DMS79 treated with DMSO at 0.1 percent for 48 hours (cell line): ENCODE measurements at regions not wholly inside any gene's neighbourhood (a gene's known extent, or its start where the extent isn't known, plus 50 kb on each side); places are given as distances from the start of the nearest gene placed in this dataset.
A peak's percentile ranks its signal among the peaks of the same experiment; 100 is the strongest.

ENCODE experiments used
- DNase-seq: peaks from one replicate; lab custom pipeline; 2025; lab: John Stamatoyannopoulos, UW

DNA sequence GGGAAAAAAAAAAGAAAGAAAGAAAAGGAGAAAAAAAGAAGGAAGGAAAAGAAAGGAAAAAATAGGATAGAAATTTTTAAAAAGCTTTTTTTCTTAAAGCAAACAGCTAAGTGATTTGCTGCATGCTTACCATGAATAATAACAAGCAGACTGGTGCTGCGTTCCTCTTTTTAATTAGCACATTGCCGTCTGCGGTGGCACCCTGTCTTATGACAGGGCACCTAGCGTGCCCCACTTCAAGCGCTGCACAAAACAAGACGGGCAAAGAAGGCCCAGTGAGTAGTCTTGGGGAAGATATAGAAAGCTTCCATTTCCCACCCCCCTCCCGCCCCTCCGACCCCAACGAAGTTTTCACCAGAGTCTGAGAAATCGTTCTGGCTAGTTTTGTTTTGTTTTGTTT, 513.9 kb downstream of the ZNF608 start:
- no peak for DNase-seq

DNA sequence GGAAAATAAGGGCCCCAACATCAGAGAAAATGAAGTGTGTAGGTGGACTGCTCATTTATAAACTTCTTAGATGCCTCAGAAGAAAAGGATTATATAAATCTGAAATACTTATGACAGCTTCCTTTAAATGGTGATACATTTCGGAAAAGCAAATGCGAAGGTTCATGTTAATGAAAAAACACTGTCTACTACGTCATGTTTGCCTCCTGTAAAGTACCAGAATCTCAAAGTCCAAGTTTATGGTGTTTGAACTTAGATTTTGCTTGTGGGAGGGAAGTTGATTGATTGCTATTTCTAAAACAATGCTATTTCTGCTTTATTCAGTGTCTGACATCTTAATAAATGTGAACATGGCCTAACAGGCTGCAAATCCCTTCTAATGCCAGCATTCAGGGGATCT, 514.6 kb downstream of the ZNF608 start:
- no peak for DNase-seq

DNA sequence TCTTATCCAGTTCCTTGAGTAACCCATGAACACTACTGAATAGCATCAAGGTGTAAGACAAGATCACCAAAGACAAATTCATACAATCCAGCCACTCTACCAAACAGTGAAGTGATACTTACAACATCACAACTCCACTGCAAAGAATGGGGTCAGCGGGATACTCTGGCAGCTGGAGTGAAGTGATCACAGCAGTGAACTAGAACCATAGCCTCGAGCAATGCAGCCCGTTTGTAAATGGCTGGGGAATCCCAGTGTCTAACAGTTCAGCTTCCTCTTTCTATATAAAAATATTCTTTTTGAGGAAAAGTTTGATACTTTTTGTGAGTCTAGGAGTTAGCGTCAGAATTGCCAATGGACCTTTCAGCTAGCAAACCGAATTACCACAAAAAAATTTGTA, 515.2 kb downstream of the ZNF608 start:
- no peak for DNase-seq

DNA sequence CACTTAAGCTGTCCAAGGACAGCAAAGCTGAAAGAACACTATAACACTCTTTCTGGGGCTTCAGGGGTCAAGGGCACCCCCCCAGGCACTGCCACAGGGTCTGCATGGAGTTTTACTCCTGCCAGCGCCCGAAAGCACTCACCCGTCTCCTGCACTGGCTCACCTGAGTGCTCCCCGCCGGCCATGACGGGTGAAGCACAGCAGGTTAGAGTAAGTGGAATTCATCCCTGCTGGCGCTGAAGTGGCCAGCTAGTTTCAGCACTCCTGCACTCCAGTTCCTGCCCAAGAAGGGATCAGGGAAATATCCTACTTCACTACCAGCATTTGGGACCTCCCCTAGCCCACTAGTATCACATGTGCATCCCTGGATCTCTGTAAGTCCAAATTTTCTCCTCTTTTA, 516.0 kb downstream of the ZNF608 start:
- DNase-seq = no peak

DNA sequence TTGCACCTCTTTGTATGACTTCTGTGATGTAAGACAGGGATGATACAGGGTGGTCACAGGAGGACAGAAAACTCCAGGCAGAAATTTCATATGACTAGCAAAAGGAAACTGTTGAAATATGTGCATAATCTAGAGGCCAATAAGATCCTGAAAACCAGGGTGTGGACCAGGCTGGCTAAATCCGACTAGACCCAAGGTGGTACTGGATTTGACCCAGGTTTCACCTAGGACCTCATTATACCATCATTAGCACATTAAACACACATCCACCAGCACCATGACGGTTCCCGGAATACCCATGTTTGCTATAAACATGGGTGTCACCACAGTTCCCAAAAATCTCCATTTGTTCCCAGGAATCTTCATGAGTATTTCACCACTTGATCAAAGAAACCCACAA, 517.1 kb downstream of the ZNF608 start:
- no peak for DNase-seq

DNA sequence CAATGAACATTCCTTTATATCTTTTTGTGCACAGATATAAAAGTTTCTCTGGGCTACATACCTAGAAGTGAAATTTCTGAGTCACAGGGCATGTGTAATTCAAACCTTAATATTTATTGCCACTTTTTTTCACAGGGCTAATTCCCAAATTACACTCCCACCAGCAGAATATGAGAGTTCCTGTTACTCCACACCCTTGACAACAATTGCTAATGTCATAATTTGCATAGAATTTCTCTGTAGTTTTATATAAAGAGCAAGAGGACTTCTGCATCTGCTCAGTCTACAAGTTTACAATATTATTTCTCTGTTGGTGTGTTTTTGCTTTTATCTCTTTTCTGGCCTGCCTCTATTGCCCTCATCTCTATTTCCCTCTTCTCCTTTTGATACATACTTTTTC, 518.5 kb downstream of the ZNF608 start:
- no peak for DNase-seq

DNA sequence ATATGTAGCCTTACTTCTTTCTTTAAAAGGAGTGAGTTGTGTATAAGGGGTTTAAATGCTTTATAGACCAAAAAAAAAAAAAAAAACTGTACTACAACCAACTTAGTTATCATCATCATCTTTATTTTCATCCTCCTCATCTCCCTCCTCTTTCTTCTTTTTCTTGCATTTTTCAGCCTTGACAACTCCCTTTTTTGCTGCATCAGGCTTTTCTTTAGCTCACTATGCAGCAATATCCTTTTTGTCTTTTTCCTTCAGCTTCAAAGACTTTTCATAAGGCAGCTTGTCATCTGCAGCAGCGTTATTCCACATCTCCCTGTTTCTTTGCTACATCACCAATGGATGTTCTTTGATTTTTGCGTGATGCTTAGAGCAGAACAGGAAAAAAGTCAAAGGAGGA, 526.0 kb downstream of the ZNF608 start:
- DNase-seq = no peak

DNA sequence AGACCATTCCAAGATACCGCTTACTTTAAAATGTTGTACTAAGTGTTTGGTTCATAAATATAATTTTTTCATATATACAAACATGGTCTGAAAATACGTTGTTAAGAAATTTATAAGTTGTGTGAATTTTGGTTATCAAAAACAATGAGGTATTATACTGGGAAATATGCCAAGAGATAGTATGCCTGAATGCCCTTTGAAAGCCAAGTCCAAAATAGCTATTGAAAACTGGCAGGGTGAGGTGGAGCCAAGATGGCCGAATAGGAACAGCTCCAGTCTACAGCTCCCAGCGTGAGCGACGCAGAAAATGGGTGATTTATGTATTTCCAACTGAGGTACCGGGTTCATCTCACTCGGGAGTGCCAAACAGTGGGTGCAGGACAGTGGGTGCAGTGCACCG, 533.5 kb downstream of the ZNF608 start:
- DNase-seq = peak; percentile 70

DNA sequence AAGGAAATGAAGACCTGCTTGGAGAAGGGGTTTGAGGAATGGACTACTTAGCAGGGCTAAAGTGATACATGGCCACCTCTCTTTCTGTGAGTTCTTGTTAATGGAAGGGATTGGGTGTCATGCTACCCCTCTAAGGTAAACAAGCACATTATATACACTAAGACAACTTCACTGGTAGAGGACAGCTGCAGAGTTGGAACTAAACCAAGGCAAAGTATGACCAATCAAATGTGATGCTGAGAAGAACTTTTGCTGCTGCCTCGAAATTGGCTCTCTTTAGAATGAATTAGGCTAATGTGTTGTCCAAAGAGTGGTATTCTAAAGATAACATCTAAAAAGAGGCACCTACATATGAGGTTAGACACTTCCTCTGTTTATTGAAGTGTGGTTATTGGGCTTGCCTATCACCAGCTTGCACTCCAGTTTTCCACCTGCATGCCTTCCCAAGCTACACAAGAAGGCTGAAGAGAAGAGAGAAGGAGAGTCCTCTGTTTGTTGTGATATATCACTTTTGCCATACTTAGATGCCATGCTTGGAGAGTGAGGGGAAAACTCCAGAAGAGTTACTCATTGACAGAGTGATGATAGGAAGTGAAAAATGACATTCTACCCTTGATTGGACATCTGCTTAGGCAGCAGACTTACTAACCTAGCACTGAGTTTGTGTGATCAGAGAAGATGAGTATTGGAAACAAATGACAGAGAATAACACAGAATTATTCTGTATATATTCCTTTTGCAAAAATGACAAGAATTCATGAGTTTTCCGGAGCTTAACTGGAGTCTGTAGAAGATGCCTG, 536.1 kb downstream of the ZNF608 start:
- DNase-seq = no peak

DNA sequence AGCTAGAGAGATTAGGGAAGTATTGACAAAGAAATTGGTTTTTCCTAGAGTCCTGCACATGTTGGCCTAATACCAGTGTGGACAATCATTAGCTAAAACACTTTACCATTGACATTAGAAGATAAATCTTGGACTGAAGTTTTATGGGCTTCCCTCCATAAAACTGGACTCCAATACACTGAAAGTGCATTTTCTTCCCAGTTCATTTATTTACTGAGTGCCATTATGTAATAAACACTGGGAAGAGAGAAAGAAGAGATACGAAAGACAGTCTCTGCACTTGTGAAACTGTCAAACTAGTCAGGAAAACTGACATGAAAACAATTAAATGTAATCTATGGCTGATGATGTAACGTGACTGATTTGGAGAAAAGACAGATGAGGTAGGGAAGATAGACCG, 539.3 kb downstream of the ZNF608 start:
- DNase-seq = peak; percentile 7

DNA sequence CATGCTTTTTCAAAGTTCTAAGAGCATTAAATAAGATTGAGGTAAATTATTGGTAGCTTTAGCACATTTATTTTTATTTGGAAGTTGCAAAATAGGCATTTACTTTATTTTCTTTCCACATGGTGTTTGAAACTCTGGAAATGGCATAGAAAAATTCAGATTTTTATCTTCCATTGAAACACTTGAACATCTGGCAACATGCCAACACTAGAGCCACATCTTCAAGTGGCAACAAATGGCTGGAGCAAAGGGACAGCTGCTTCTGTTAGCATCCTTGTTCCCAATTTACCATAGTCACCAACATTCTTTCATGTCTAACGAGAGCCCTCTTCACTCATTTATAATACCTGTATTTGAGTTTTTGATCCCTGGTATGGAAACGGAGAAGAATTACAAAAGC, 539.9 kb downstream of the ZNF608 start:
- DNase-seq = peak; percentile 19

DNA sequence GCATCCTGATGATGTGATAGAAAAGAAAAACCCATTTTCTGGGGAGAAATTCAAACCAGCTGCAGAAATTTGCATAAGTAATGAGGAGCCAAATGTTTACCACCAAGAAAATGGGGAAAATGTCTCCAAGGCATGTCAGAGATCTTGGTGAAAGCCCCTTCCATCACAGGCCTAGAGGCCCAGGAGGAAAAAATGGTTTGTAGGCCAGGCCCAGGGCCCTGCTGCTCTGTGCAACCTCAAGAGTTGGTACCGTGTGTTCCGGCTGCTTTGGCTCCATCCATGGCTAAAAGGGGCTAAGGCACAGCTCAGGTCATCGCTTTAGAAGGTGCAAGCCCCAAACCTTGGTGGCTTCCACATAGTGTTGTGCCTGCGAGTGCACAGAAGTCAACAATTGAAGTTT, 543.1 kb downstream of the ZNF608 start:
- DNase-seq = no peak

DNA sequence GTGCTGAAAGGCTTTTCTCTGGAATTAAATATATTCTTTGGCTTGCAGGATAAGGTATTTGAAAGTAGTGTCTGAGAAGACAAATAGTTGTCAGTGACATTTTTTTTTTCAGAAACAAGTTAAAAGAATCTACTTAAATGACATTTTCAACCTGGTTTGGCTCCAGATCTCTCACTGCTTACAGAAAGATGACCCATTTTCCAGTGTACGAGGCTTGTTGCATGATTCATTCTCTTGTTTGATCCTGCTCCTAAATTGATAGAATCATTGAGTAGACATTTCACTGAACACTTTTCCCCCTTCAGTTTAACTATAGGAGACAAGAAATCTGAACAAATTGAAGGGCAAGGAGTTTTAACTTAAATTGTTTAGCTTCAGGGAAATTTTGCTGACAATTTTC, 546.1 kb downstream of the ZNF608 start:
- DNase-seq = no peak

DNA sequence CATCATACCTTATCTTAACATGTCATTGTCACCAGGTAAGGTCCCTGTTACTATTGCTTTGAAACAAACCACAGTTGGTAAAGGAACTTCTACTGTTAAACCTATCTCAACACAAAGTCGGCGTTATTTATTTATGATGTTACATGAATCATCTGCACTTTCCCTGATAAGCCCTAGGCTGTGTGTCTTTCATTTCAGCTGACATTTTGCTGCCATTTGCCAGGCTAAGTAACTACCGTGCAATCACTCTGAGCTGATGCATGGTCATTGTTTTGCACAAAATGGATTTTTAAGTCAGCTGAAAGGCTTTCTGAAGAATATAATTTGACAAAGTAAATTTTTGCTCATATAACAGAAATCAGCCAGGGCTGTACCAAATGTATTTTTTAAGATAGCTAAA, 546.5 kb downstream of the ZNF608 start:
- no peak for DNase-seq

DNA sequence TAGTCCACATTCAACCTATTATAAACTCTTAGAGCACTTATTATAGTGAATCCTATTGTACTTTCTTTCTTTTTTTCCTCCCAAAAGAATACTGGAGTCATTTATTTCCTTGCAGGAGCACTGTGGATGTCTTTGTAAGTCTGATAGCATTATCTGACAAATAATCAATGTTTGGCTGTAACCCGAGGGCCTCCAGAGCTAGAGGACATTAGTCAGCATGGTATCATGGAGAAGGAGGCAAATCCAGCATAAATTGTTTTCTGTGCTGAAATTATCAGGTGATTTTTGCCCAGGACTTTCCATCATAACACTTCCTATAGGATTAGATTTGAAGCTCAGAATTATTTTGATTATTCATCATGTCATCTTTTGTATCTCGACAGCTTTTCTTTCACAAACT, 551.0 kb downstream of the ZNF608 start:
- no peak for DNase-seq

DNA sequence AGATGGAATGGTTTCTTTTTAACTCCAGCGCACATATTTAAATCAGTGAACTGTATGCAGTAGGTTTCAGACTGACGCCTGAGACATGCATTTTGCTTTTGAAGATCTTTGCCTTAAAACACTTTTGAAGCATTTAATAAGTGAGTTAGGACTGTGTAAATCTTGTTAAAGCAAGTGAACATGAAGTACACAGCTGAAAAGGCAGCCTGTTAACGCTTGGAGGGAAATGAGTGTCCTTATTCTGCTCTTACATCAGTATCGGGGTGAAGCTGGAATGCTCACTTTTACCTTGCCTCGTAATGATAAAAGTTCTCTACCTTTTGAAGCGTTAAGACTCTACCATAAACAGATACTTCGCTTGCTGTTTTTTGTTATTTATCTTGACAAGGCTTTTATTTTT, 552.2 kb downstream of the ZNF608 start:
- DNase-seq = peak; percentile 42

DNA sequence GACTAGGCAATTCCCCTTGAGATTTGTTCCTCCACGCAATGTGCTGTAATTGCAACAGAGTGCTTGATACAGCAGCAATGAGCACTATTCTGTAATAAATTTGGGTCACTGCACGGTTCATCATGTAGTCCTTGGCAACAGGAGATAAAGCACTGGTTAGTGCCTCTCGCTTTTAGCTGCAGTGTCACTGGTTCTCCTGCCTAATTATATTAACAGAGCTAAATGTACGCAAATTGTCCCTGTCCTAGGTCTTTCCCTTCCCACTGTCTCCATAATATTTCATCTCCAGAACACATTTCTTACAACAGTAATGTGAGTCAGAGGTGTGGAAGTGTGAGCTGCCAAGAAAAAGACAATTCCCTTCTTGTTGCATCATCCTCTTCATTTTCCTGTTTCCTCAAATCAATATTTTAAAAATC, 553.1 kb downstream of the ZNF608 start:
- no peak for DNase-seq

DNA sequence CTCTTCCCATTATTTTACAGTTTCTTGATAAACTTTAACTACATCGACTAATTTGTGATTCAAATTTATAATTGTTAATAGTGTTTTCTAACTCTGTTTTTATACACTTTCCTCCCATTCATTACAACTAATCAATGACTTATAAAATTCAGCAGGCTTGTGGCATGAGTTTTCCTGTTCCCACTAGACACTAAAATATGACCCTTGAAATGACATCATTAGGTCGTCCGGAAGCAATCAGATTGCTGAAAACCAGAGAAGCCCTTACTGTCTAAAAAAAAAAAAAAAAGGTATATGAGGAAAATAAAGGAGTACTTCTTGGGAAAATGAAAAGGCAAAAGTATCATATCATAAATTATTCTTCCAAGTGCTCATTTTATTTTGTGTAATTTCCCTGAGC, 553.7 kb downstream of the ZNF608 start:
- no peak for DNase-seq

DNA sequence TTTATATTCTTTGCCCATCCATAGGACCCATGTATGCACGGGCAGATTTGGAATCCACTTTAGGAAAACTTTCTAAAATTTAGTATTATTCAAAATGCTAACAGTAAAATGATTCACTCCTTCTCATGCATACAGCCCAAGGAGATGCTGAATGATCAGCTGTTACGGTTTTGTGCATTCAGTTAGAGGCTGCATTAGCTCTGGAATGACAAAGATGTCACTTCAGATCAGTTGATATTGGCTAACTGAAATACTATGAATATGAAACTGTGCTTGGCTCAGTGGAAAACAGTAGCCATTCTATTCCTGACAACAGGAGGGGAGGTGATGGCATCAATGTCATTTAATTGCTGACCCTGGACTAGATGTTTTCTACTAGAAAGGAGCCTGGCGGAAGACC, 560.7 kb downstream of the ZNF608 start:
- DNase-seq = no peak

DNA sequence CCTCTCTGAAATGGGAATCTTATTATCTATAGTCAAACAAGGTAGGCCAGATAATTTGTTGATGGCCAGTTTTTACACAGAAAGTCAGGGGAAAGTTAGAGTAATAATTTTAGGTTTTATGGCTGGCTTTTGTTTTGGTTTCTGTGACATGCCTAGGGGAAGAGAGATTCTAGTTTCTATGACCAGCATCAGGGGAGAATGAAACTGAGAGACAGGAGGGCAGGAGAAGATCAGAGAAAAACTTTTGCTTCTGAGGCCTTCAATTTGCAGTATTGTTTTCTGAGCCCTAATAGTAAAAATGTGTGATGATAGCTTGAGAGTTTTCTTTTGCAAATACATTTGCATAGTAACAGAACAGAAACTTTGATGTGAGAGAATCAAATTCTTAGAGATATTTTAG, 564.3 kb downstream of the ZNF608 start:
- DNase-seq = no peak

DNA sequence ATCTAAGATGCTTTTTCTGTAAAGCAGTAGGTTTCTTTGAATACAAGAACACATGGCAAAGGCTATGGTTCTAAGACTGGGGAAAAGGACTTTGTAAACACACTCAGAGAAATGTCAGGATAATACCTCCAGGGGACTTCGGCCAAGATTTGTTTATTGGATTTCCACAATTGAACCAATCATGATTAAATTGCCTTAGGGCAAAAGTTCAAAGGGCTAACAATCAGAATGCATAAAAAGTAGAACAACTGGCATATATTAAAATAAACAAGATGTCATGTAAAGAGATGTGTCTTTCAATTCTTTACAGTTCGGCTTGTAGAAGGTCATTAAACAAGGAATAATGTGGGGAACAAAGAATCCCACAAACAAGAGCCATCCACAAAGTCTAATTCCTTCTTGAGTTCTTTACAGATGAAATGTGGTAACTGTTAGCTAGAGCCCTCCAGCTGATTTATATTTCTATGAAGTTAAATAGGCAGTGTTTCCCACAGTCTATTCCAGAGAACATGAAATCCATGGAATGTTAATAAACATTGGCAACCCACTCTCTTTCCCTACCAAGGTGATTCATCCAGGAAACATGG, 565.5 kb downstream of the ZNF608 start:
- no peak for DNase-seq

DNA sequence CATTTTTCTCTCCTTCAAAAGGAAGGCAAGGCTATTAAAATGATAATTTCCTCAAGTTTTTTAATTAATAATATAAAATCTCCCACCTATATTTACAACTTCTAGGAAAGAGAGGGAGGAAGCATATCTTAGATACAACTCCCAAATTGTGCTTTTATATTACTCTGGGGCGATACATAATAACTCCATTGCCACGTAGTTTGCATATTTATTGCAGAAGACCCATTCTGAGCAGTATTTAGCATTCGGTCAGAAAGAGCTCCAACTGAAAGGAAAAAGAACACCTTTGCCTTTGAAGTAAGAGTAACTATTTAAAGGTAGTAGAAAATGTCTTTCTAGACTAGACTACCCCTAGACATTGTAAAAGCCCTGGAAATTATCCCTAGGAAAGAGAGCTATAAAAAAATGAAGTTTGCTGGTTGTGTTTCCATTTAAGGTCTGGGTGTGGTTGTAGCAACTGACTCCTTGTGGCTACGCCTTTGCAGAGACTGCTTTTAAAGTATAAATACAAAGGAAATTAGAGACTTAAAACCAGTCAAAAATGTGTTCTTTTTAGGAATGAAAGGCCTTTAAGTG, 566.1 kb downstream of the ZNF608 start:
- no peak for DNase-seq

DNA sequence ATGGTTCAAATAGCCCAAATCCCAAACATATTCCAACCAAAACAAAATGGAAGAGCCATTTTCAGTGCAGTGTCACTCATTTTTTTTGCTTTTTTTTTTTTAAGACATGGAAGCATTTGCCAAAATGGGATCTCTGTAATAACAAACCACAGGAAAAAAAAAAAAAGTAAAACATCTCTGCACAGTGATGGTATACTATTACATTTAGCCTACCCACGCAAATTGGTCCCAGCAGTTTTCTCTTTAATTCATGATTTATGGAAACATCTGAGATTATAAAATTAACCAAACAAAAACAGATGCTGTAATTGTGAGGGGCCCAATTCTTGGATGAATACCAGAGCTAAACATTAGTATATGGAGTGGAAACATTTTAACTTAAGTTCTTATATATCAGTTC, 566.6 kb downstream of the ZNF608 start:
- DNase-seq = no peak

DNA sequence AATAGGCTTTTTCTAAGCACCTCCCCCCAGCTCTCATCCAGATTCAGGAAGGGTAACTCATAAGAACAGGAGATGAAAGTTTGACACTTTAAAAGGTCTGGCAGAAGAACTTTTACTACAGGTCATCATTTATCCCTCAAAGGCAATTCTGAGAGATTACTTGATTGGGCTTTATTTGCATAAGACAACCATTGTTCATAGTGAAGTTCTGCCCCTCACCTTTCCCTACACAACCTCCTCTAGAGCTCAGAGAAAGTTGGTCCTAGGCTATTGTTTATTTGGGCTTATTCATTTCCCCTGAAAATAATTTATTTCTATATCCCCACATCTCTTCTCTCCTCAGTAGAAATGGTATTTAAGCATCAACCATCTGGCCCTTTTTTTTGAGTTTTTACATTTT, 568.4 kb downstream of the ZNF608 start:
- DNase-seq = no peak
